ENCODE measurements at regions not wholly inside any gene's neighbourhood (a gene's known extent, or its start where the extent isn't known, plus 50 kb on each side); places are given as distances from the start of the nearest gene placed in this dataset.
A peak's percentile ranks its signal among the peaks of the same experiment; 100 is the strongest.

DNA sequence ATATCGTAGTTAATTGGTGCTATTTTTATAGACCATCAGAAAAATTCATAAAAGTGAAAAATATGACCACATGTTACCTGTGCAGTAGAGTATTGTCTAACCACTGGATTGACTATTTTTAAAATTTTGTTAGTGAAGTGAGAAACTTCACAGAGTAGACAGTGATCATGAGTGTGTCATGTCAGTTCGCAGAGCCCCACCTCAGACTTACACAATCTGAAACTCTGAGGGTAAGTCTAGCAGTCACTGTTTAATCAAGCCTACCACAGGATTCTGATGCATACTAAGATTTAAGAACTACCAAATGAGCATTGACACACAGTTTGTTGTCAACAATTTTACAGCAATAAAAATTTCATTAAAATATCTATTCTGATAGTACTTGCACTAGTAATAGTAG, 552.9 kb upstream of the SUCLG2 start:
- H3K4me1 Mint-ChIP-seq: peaks cover 0 to 2% (median 0%) of the 10 kb centered on the region in 3 donors
- no peaks in the 10 kb centered on the region for H3K36me3 Mint-ChIP-seq
- no peak overlapping the region for H3K4me3 Mint-ChIP-seq
- H3K27ac Mint-ChIP-seq: no peak overlapping the region
- peaks cover 0 to 4% (median 3%) of the 10 kb centered on the region in 3 donors for H3K9me3 Mint-ChIP-seq
- no peaks in the 10 kb centered on the region for H3K27me3 Mint-ChIP-seq

DNA sequence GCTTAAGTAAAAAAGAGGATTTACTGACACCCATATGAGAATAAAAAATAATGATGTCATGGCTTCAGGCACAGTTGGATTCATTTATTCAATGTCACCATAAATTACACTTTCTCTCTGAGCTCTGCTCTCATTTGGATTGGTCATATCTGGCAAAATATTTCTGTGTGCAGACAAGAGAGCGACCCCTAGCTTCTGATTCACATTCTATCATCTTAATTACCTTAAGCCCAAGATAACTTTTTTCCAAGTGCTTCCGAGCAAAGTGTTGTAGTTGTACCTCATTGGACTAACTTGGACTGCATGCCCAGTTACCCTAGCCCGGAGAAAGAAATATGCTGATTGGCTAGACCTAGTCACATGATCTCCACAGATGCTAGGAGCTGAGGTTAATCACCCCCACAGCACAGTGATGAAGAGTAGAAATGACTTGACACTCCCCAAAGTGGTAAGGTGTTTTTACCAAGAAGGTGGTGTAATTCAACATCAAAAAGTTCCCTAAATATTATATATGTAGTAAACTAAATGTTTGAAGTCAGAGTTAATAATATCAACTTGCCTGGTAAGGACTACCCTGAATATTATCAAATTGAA, 552.2 kb upstream of the SUCLG2 start:
- H3K27me3 Mint-ChIP-seq: no peaks in the 10 kb centered on the region
- no peak overlapping the region for H3K27ac Mint-ChIP-seq
- peaks cover 0 to 4% (median 3%) of the 10 kb centered on the region in 3 donors for H3K9me3 Mint-ChIP-seq
- H3K4me3 Mint-ChIP-seq: no peak overlapping the region
- H3K36me3 Mint-ChIP-seq: no peaks in the 10 kb centered on the region
- peaks cover 0 to 2% (median 0%) of the 10 kb centered on the region in 3 donors for H3K4me1 Mint-ChIP-seq

DNA sequence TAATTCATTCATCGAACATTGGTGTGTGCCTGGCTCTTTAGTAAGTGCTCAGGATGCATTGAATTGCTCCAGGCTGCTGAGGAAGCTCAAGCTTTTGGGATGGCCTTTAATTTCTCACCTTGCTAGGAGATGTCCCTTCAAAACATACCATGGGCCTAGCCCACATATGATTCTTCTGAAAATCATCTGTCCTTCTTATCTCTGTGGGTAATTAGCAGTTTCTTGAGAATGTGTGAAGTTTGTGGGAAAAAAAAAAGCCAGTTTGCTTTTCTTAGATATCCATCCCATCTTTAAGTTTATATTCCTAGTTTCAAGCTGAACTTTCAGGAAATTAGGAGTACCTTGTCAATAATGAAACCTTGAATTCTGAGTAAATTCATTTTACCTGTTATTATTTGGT, 532.3 kb upstream of the SUCLG2 start:
- no peak overlapping the region for H3K4me3 Mint-ChIP-seq
- H3K27ac Mint-ChIP-seq: no peak overlapping the region
- H3K36me3 Mint-ChIP-seq: no peaks in the 10 kb centered on the region
- H3K9me3 Mint-ChIP-seq: peaks cover 0 to 2% (median 0%) of the 10 kb centered on the region in 3 donors
- H3K27me3 Mint-ChIP-seq: no peaks in the 10 kb centered on the region
- H3K4me1 Mint-ChIP-seq: no peaks in the 10 kb centered on the region

DNA sequence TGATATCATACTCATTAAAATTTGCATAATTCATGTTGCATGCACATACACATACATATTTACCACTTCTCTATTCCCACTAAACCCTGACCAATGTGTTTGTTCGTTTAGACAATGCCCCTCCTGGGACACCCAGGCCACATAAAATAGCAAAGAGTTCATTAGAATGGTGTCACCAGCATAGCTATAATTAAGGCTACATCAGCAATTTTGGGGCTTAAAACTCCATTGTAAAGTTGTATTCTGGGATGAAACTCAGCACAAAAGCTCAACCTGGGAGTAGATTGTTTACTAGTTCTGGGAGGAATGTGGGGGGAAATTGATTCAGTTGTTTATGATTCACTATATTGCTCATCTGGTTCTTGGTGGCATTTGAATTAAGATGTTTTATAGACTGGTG, 522.2 kb upstream of the SUCLG2 start:
- peaks cover 0 to 2% (median 0%) of the 10 kb centered on the region in 3 donors for H3K4me1 Mint-ChIP-seq
- no peak overlapping the region for H3K4me3 Mint-ChIP-seq
- H3K9me3 Mint-ChIP-seq: peaks cover 10 to 23% (median 14%) of the 10 kb centered on the region in 3 donors

DNA sequence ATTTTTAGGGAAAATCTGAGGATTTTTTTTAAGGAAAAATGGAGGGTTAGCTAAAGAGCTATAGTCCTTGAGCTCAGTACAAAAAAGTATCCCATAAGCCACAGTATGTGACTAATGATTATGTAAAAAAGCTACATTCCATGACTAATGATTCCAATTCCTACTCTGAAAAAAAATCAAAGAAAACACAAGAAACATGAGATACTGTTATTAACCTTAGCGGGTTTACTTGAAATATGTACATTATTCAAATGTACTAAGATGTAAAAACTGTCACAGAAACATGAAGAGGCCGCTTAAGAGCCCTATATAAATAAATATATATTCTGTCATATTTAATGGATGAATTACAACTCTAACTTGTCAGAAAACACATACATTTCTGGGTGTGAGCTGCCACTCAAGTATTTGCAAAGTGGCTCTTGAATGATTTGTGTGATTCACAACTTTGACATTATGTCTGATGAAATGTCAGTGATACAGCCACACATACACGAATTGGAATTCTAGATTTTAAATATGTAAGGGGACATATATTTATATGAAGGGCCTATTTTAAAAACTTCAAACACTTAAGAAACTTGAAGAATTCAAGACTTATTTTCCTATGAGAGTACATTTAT, 518.7 kb upstream of the SUCLG2 start:
- H3K9me3 Mint-ChIP-seq: peaks cover 13 to 38% (median 19%) of the 10 kb centered on the region in 3 donors
- no peak overlapping the region for H3K4me3 Mint-ChIP-seq
- no peaks in the 10 kb centered on the region for H3K27me3 Mint-ChIP-seq
- peaks cover 0 to 2% (median 0%) of the 10 kb centered on the region in 3 donors for H3K4me1 Mint-ChIP-seq
- H3K36me3 Mint-ChIP-seq: no peaks in the 10 kb centered on the region
- H3K27ac Mint-ChIP-seq: no peak overlapping the region

More for the DNA sequence above, 522.2 kb upstream of the SUCLG2 start:
- Mint-ChIP-seq H3K27me3 (no peaks in the 10 kb centered on the region), H3K27ac (no peak overlapping the region), H3K36me3 (no peaks in the 10 kb centered on the region)

DNA sequence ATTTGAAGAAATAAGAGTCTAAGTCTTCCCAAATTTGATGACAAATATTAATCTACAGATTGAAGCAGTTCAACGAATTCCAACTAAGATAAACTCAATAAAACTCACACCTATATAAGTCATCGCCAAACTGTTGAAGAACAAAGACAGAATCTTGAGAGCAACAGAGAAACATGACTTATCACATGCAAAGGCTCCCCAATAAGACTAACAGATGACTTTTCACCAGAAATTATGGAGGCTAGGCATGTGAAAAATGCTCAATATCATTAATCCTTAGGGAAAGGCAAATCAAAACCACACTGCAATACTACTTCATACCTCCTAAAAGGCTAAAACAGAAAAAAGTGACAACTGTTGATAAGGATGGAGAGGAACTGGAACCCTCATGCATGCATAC, 517.6 kb upstream of the SUCLG2 start:
- Mint-ChIP-seq H3K4me1 (peaks cover 0 to 2% (median 0%) of the 10 kb centered on the region in 3 donors), H3K27ac (no peak overlapping the region), H3K4me3 (no peak overlapping the region), H3K27me3 (no peaks in the 10 kb centered on the region), H3K9me3 (peaks cover 13 to 38% (median 19%) of the 10 kb centered on the region in 3 donors), H3K36me3 (no peaks in the 10 kb centered on the region)

DNA sequence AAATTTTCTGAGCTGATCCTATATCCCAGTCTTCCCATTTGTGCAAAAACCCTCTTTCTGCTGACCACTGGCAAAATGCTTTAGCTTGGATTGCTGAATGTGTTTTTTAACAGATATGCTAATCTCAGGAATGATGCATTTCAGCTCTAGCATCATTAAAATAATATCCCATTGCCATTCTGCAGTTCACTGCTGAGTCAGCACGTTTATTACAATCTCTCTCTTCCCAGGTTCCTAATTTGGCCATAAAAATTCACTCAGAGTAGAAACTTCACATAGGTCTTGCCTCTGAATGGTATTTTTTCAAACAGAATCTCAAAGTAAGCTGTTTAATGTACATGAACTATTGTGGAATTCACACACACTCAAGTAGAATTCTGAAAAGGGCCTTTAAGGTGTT, 509.6 kb upstream of the SUCLG2 start:
- no peak overlapping the region for H3K27ac Mint-ChIP-seq
- H3K4me1 Mint-ChIP-seq: no peaks in the 10 kb centered on the region
- H3K27me3 Mint-ChIP-seq: peaks cover 2% of the 10 kb centered on the region
- no peak overlapping the region for H3K4me3 Mint-ChIP-seq
- H3K36me3 Mint-ChIP-seq: no peaks in the 10 kb centered on the region
- peaks cover 0 to 2% (median 0%) of the 10 kb centered on the region in 3 donors for H3K9me3 Mint-ChIP-seq

DNA sequence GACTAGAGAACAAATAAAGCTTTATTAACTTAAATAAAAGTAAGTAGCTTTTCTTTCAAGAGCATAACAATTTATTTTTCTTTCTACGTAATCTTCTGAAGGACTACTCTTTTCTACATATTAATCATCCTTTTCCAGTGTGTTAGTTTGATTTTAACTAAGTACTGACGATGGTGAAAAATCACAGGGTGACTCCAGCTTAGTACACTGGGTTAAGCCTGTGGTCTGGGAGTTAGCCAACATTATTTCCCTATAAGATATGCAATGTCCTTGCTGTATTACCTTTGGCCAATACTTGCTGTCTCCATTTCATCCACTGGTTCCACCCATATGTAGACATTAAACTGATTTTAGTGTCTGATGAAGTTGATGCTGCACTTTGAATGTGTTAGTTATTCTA, 508.6 kb upstream of the SUCLG2 start:
- Mint-ChIP-seq H3K36me3 (no peaks in the 10 kb centered on the region), H3K4me3 (no peak overlapping the region), H3K4me1 (no peaks in the 10 kb centered on the region), H3K9me3 (peaks cover 0 to 2% (median 0%) of the 10 kb centered on the region in 3 donors), H3K27me3 (peaks cover 2% of the 10 kb centered on the region), H3K27ac (no peak overlapping the region)

DNA sequence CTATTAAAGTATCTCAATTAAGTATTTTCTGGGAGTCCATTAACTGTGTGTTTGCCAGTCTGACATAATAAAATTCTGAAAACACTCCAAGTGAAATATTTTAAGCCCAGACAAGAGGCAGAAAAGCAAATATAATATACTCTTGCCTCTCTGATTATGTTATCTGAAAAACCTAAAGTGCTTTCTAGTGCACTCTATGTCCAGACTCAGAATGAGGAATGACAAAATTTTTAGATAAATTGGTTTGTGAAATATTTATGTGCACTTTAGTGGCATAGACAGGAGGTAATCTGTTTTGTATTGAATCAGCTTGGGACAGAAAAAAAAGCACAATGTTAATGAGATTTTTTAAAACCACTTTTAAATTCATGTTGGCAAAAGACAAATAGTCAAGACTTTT, 508.2 kb upstream of the SUCLG2 start:
- Mint-ChIP-seq H3K36me3 (no peaks in the 10 kb centered on the region), H3K9me3 (peaks cover 0 to 2% (median 0%) of the 10 kb centered on the region in 3 donors), H3K27ac (no peak overlapping the region), H3K27me3 (peaks cover 2% of the 10 kb centered on the region), H3K4me1 (no peaks in the 10 kb centered on the region), H3K4me3 (no peak overlapping the region)

DNA sequence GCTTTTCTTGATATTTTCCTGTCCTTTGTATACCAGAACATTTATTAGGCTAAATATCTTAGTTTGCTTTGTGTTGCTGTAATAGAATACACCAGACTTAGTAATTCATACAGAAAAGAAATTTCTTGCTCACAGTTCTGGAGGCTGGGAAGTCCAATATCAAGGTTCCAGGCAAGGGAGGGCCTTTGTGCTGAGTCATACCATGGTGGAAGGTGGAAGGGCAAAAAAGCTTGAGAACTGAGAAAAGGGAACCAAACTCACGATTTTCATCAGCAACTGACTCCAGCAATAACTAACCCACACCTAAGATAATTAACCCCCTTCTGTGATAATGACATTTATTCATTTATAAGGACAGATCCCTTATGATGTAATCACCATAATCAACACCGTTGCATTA, 496.9 kb upstream of the SUCLG2 start:
- H3K27ac Mint-ChIP-seq: no peak overlapping the region
- peaks cover 2% of the 10 kb centered on the region for H3K36me3 Mint-ChIP-seq
- H3K9me3 Mint-ChIP-seq: peaks cover 0 to 2% (median 0%) of the 10 kb centered on the region in 3 donors
- no peaks in the 10 kb centered on the region for H3K4me1 Mint-ChIP-seq
- no peak overlapping the region for H3K4me3 Mint-ChIP-seq
- no peaks in the 10 kb centered on the region for H3K27me3 Mint-ChIP-seq

DNA sequence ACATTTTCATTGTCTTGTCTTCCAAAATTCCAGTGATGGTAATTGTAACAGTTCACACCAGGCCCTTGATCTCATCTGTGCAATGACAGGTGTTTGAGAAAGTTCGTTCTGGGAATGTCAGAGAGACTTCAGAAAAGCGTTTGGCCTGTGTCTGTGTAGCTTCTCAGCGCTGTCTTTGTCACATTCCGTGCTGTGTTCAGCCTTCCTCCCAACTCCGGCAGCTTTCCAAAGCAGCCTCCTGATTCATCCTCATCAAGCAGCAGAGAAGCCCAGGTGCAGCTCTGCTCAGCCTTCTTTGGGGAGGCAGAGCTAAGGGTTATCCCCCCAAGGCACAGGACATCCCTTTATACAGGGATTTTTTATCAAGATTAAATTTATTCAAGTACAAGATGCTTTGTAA, 494.0 kb upstream of the SUCLG2 start:
- peaks cover 0 to 2% (median 0%) of the 10 kb centered on the region in 3 donors for H3K9me3 Mint-ChIP-seq
- no peaks in the 10 kb centered on the region for H3K27me3 Mint-ChIP-seq
- H3K27ac Mint-ChIP-seq: no peak overlapping the region

DNA sequence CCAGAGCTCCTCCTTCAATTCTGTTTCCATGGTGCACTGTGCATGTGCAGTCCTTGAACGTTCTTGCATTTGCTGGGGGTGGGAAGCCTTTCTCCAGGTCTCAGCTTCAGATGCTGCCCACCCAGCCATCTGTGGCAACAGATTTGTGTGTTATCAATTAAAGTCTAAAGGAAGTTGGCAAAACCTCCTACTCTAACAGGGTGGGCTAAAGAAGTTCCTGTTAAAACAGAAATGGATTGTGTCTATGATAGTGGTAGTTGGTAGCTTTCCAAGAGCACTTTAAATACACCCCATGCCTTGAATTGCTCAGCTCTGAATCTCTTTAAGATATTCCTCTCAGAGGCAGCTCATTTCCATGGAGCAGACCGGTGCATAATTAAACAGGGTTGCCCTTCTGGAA, 488.0 kb upstream of the SUCLG2 start:
- Mint-ChIP-seq H3K27ac (no peak overlapping the region), H3K27me3 (no peaks in the 10 kb centered on the region), H3K36me3 (no peaks in the 10 kb centered on the region), H3K4me3 (no peak overlapping the region), H3K4me1 (no peaks in the 10 kb centered on the region), H3K9me3 (no peaks in the 10 kb centered on the region)

More for the DNA sequence above, 494.0 kb upstream of the SUCLG2 start:
- Mint-ChIP-seq H3K4me1 (no peaks in the 10 kb centered on the region), H3K36me3 (peaks cover 2% of the 10 kb centered on the region), H3K4me3 (no peak overlapping the region)

DNA sequence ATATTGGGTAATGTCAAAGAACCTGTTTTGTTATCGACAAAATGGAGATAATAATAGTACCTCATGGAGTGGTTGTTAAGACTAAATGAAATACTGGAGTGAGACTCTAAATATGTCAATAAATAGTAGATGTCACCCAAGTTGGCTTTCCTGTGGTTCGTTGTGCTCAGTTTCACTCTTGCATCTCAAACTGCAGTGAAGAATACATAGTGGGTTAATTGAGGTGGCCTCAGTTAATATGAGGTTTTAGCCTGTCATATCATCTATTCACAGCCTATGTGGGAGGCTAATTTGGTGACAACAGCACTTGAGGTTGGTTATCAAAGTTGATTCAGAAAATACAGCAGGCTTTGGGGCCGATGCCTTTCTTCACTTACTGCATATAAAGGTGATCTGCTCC, 485.5 kb upstream of the SUCLG2 start:
- Mint-ChIP-seq H3K36me3 (no peaks in the 10 kb centered on the region), H3K9me3 (no peaks in the 10 kb centered on the region)

DNA sequence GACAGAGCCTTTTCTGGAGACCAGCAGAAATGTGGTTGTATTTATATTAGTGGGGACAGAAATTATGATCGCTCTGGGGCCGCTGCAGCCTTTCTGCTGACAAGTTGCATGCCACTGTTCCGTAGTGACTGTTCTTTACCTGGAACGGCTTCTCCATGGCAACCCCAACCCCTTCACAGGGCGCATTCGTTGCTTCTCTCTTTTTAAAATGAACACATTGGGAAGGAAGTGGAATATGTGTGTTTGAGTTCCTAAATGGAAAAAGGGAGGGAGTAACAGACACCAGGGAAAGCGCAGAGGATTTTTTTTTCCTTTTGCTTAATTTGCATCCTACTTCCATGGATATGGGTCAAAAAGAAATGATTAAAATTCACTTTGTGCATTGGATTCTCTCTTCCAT, 482.0 kb upstream of the SUCLG2 start:
- no peak overlapping the region for H3K4me3 Mint-ChIP-seq
- H3K27me3 Mint-ChIP-seq: peaks cover 1% of the 10 kb centered on the region
- H3K27ac Mint-ChIP-seq: no peak overlapping the region
- peaks cover 2 to 5% (median 3%) of the 10 kb centered on the region in 3 donors for H3K9me3 Mint-ChIP-seq
- H3K4me1 Mint-ChIP-seq: no peaks in the 10 kb centered on the region
- H3K36me3 Mint-ChIP-seq: peaks cover 9% of the 10 kb centered on the region

More for the DNA sequence above, 485.5 kb upstream of the SUCLG2 start:
- no peaks in the 10 kb centered on the region for H3K4me1 Mint-ChIP-seq
- H3K4me3 Mint-ChIP-seq: no peak overlapping the region
- H3K27ac Mint-ChIP-seq: no peak overlapping the region
- peaks cover 1% of the 10 kb centered on the region for H3K27me3 Mint-ChIP-seq

DNA sequence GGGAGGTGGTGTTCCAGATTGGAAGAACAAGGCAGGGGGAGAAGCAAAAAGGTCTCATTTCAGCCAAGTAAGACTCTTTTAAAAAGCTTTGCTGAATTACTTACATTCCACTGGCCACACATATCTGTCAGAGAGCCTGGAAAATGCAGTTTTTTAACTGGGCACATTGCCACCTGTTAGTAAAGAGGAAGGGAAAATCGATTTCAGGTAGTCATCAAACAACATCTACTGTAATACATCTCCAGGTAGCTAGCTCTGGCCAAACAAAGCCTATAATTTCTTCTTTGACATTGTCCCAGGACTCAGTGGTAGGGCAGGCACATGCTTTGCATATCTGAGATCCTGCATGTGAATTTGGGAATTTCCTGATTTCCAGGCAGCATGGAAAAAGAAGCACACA, 480.7 kb upstream of the SUCLG2 start:
- Mint-ChIP-seq H3K36me3 (peaks cover 9% of the 10 kb centered on the region), H3K4me1 (no peaks in the 10 kb centered on the region), H3K4me3 (no peak overlapping the region), H3K27me3 (peaks cover 1% of the 10 kb centered on the region), H3K27ac (peak overlapping the region in 1 of 3 donors; percentile 60), H3K9me3 (peaks cover 2 to 5% (median 5%) of the 10 kb centered on the region in 3 donors)

DNA sequence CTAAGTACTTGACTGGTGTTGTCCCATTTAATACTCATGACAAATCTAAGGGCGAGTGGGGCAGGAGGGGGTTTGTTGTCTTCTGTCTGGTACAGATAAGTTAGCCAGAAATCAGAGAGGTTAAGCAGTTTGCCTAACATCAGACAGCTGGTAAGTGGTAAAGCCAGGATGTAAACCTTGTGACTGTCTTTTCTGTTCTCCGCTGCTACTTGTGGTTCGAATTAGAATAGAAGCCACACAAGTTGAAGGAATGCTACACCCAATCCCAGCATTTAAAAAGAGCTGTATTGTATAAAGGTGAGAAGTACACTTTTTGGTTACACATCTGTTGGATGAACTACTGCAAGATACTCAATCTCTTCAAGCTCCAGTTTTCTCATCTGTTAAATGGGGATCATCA, 474.7 kb upstream of the SUCLG2 start:
- H3K27me3 Mint-ChIP-seq: no peaks in the 10 kb centered on the region
- H3K4me1 Mint-ChIP-seq: no peaks in the 10 kb centered on the region
- H3K4me3 Mint-ChIP-seq: no peak overlapping the region
- no peak overlapping the region for H3K27ac Mint-ChIP-seq
- H3K9me3 Mint-ChIP-seq: peaks cover 2 to 7% (median 7%) of the 10 kb centered on the region in 3 donors
- peaks cover 9% of the 10 kb centered on the region for H3K36me3 Mint-ChIP-seq

Data from IgD-negative memory B cell (primary cell).